GM23338 (cell line): ENCODE measurements at regions not wholly inside any gene's neighbourhood (a gene's known extent, or its start where the extent isn't known, plus 50 kb on each side); places are given as distances from the start of the nearest gene placed in this dataset.

Experiments used
- ATAC-seq: fragments of 200-7000 bp; cut with Tn5 transposase; 3 replicates; pipeline ENCODE4 v1.9.1; 2020
- DNase-seq: peaks from one replicate; pipeline ENCODE4 v3.0.0-alpha.2; 2015; ENCODE audit warnings: low spot score
- H2AFZ ChIP-seq: fragments of 200-600 bp; sonication (generic); 2 replicates; pipeline ENCODE4 v1.8.0; 2016; ENCODE audit warnings: antibody characterized with exemption, mild to moderate bottlenecking, moderate library complexity
- H3F3A ChIP-seq: fragments of 200-600 bp; sonication (generic); replicated peaks from 2 replicates; pipeline ENCODE4 v1.8.0; 2017; ENCODE audit warnings: antibody characterized with exemption, mixed run types, low read depth
- H3K27ac ChIP-seq: fragments of 200-600 bp; sonication (generic); 2 replicates; pipeline ENCODE4 v1.6.1; 2016; ENCODE audit warnings: low read depth
- H3K27me3 ChIP-seq: fragments of 200-600 bp; sonication (generic); 2 replicates; pipeline ENCODE4 v1.8.0; 2016; ENCODE audit warnings: mild to moderate bottlenecking, mixed run types, moderate library complexity; ENCODE audit not compliant: insufficient read depth
- H3K36me3 ChIP-seq: fragments of 200-600 bp; sonication (generic); 2 replicates; pipeline ENCODE4 v1.8.0; 2016; ENCODE audit warnings: mild to moderate bottlenecking; ENCODE audit not compliant: insufficient read depth
- H3K4me1 ChIP-seq: fragments of 200-600 bp; sonication (generic); 2 replicates; pipeline ENCODE4 v1.8.0; 2016; ENCODE audit warnings: mild to moderate bottlenecking, moderate library complexity; ENCODE audit not compliant: insufficient read depth
- H3K4me2 ChIP-seq: fragments of 200-600 bp; sonication (generic); 2 replicates; pipeline ENCODE4 v1.7.1; 2017; ENCODE audit warnings: mixed run types
- H3K4me3 ChIP-seq: fragments of 200-600 bp; sonication (generic); 2 replicates; pipeline ENCODE4 v1.6.1; 2016; ENCODE audit warnings: mixed run types
- H3K79me2 ChIP-seq: fragments of 200-600 bp; sonication (generic); replicated peaks from 2 replicates; pipeline ENCODE4 v1.8.0; 2017; ENCODE audit warnings: mild to moderate bottlenecking; ENCODE audit not compliant: insufficient read depth
- H3K9me2 ChIP-seq: fragments of 200-600 bp; sonication (generic); 2 replicates; pipeline ENCODE4 v1.8.0; 2017; ENCODE audit not compliant: insufficient read depth
- H4K20me1 ChIP-seq: fragments of 200-600 bp; sonication (generic); replicated peaks from 2 replicates; pipeline ENCODE4 v1.8.0; 2017; ENCODE audit warnings: mild to moderate bottlenecking; ENCODE audit not compliant: insufficient read depth
- H3K27ac Mint-ChIP-seq: 2 replicates; pipeline ENCODE4 v1.8.0; 2020; ENCODE audit warnings: inconsistent platforms, mild to moderate bottlenecking, moderate library complexity, mixed read lengths
- H3K27me3 Mint-ChIP-seq: 3 replicates; pipeline ENCODE4 v1.8.0; 2022; ENCODE audit warnings: low read depth, mild to moderate bottlenecking, moderate library complexity, mixed read lengths, inconsistent platforms; ENCODE audit not compliant: insufficient read depth, poor library complexity
- H3K36me3 Mint-ChIP-seq: 3 replicates; pipeline ENCODE4 v1.8.0; 2021; ENCODE audit warnings: low read depth, mild to moderate bottlenecking, inconsistent platforms, moderate library complexity, mixed read lengths
- H3K4me1 Mint-ChIP-seq: 3 replicates; pipeline ENCODE4 v1.8.0; 2020; ENCODE audit warnings: mild to moderate bottlenecking, inconsistent platforms, mixed read lengths
- H3K4me3 Mint-ChIP-seq: 3 replicates; pipeline ENCODE4 v1.8.0; 2021; ENCODE audit warnings: moderate library complexity, mild to moderate bottlenecking, inconsistent platforms, mixed read lengths
- H3K9me3 Mint-ChIP-seq: 3 replicates; pipeline ENCODE4 v1.8.0; 2020; ENCODE audit warnings: moderate library complexity, mild to moderate bottlenecking, inconsistent platforms, mixed read lengths
- CREB1 ChIP-seq: fragments of 250-450 bp; sonication (Bioruptor Pico); IDR thresholded peaks from 2 replicates; pipeline ENCODE4 v1.5.0; 2020; ENCODE audit warnings: low read depth, mild to moderate bottlenecking, moderate library complexity
- EZH2 ChIP-seq: fragments of 200-600 bp; sonication (generic); IDR thresholded peaks from one replicate; pipeline ENCODE4 v1.8.0; 2017; ENCODE audit warnings: antibody characterized with exemption, mild to moderate bottlenecking, low read depth; ENCODE audit not compliant: unreplicated experiment
- EZH2phosphoT487 ChIP-seq: fragments of 200-600 bp; sonication (generic); IDR thresholded peaks from one replicate; pipeline ENCODE4 v1.8.1; 2018; ENCODE audit warnings: antibody characterized with exemption; ENCODE audit not compliant: unreplicated experiment
- JUNB ChIP-seq: IDR thresholded peaks from one replicate; pipeline ENCODE4 v1.6.1; 2016; ENCODE audit warnings: antibody characterized with exemption; ENCODE audit not compliant: unreplicated experiment
- NANOG ChIP-seq: IDR thresholded peaks from 2 replicates; pipeline ENCODE4 v1.6.1; 2016; ENCODE audit warnings: antibody characterized with exemption, borderline replicate concordance
- POLR2AphosphoS5 ChIP-seq: IDR thresholded peaks from 2 replicates; pipeline ENCODE4 v1.6.1; 2016; ENCODE audit warnings: antibody characterized with exemption, low read depth
- STAT1 ChIP-seq: IDR thresholded peaks from one replicate; pipeline ENCODE4 v1.6.1; 2016; ENCODE audit warnings: antibody characterized with exemption; ENCODE audit not compliant: unreplicated experiment
- ZNF331 ChIP-seq: fragments of 250-450 bp; sonication (Bioruptor Pico); IDR thresholded peaks from 2 replicates; pipeline ENCODE4 v1.5.0; 2020; ENCODE audit warnings: low read depth, mild to moderate bottlenecking, moderate library complexity
- TF ChIP-seq, protein P1 (sequence below), 2 experiments: fragments of 200-600 bp in 1 of 2; sonication (generic) in 1 of 2; conservative IDR thresholded peaks; 2 replicates each; pipeline versions ENCODE4 v1.5.1 to v1.6.1; 2016 to 2017; ENCODE audit warnings: antibody characterized with exemption in 2 of 2, low read depth in 2 of 2, mild to moderate bottlenecking in 2 of 2, moderate library complexity in 1 of 2
- TF ChIP-seq, protein P2 (sequence below): IDR thresholded peaks from one replicate; pipeline ENCODE4 v1.6.1; 2018; ENCODE audit warnings: antibody characterized with exemption; ENCODE audit not compliant: unreplicated experiment
- TF ChIP-seq, protein P3 (sequence below): IDR thresholded peaks from 2 replicates; pipeline ENCODE4 v1.6.1; 2016; ENCODE audit warnings: antibody characterized with exemption

DNA sequence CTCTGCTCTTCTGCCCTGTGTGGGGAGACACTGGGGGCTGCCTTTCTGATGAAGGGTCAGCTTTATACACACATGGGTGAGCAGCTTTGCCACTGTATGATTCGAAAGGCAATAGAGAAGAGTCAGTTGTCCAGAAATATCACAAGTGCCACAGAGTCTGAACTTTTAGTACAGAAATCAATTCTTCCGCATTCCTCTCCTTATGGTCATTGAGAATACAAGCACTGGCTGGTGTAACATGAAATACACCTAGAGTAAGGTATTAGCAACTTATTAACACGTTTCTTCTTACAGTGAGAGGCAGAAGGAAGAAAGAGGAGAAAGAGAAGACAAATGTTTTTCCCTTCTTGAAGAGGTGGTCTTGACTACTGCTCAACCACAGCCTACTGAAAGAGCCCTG lies 579.2 kb downstream of the ZEB2 start (continued):
- TF ChIP-seq, protein P1, sequence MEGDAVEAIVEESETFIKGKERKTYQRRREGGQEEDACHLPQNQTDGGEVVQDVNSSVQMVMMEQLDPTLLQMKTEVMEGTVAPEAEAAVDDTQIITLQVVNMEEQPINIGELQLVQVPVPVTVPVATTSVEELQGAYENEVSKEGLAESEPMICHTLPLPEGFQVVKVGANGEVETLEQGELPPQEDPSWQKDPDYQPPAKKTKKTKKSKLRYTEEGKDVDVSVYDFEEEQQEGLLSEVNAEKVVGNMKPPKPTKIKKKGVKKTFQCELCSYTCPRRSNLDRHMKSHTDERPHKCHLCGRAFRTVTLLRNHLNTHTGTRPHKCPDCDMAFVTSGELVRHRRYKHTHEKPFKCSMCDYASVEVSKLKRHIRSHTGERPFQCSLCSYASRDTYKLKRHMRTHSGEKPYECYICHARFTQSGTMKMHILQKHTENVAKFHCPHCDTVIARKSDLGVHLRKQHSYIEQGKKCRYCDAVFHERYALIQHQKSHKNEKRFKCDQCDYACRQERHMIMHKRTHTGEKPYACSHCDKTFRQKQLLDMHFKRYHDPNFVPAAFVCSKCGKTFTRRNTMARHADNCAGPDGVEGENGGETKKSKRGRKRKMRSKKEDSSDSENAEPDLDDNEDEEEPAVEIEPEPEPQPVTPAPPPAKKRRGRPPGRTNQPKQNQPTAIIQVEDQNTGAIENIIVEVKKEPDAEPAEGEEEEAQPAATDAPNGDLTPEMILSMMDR (conservative IDR thresholded peaks at IDR 0.05; ENCODE audit: low read depth in 2 of 2) = no peak
- TF ChIP-seq JUNB = no peak
- TF ChIP-seq EZH2phosphoT487 = no peak
- TF ChIP-seq STAT1 = no peak
- no peak for TF ChIP-seq ZNF331 (CRISPR knock-in tag)
- TF ChIP-seq, protein P2, sequence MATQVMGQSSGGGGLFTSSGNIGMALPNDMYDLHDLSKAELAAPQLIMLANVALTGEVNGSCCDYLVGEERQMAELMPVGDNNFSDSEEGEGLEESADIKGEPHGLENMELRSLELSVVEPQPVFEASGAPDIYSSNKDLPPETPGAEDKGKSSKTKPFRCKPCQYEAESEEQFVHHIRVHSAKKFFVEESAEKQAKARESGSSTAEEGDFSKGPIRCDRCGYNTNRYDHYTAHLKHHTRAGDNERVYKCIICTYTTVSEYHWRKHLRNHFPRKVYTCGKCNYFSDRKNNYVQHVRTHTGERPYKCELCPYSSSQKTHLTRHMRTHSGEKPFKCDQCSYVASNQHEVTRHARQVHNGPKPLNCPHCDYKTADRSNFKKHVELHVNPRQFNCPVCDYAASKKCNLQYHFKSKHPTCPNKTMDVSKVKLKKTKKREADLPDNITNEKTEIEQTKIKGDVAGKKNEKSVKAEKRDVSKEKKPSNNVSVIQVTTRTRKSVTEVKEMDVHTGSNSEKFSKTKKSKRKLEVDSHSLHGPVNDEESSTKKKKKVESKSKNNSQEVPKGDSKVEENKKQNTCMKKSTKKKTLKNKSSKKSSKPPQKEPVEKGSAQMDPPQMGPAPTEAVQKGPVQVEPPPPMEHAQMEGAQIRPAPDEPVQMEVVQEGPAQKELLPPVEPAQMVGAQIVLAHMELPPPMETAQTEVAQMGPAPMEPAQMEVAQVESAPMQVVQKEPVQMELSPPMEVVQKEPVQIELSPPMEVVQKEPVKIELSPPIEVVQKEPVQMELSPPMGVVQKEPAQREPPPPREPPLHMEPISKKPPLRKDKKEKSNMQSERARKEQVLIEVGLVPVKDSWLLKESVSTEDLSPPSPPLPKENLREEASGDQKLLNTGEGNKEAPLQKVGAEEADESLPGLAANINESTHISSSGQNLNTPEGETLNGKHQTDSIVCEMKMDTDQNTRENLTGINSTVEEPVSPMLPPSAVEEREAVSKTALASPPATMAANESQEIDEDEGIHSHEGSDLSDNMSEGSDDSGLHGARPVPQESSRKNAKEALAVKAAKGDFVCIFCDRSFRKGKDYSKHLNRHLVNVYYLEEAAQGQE = no peak
- TF ChIP-seq CREB1 (CRISPR knock-in tag) = no peak
- no peak for TF ChIP-seq POLR2AphosphoS5
- TF ChIP-seq, protein P3, sequence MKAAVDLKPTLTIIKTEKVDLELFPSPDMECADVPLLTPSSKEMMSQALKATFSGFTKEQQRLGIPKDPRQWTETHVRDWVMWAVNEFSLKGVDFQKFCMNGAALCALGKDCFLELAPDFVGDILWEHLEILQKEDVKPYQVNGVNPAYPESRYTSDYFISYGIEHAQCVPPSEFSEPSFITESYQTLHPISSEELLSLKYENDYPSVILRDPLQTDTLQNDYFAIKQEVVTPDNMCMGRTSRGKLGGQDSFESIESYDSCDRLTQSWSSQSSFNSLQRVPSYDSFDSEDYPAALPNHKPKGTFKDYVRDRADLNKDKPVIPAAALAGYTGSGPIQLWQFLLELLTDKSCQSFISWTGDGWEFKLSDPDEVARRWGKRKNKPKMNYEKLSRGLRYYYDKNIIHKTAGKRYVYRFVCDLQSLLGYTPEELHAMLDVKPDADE = no peak

DNA sequence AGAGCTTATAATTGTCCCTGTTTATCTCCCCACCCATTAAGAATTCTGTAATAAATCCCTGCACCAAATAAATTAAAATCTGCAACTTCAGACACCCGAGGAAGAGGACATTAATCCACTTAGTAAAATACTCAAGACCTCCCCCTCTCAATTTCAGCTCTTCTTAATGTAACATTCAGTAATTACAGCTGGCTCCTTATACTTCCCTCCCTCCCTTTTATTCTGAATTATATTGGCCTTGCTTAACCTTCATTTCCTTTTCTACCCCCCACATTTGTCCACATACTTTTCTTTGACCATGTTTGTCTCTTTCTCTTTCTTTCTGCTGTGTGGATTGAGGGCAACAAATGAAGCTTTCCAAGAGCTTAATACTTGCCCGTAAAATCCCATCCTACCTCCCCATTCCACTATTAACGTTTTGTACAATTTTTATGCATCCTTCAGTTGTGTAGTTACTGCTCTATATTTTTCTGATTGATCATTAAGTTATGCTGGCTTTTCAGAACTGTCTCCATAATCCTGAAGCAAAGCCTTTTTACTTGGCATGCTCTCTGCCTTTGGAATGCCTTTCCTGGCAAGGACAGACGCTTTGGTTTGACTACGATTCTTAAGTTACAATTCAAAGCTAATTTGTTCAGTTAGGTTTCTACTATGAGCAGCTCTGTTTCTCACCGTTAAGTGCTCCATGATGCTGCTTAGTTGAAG lies 580.1 kb downstream of the ZEB2 start:
- no peaks in the 10 kb centered on the region for H4K20me1 ChIP-seq
- no peaks in the 10 kb centered on the region for H3K9me2 ChIP-seq
- peaks cover 41% of the 10 kb centered on the region for H3K4me1 Mint-ChIP-seq
- H3K27me3 ChIP-seq = peaks cover 54% of the 10 kb centered on the region
- no peak overlapping the region for H3K27ac Mint-ChIP-seq
- DNase-seq = peak; percentile 10
- H3K79me2 ChIP-seq = no peaks in the 10 kb centered on the region
- no peak overlapping the region for H3K4me3 ChIP-seq
- no peaks in the 10 kb centered on the region for H3K36me3 ChIP-seq
- H3K4me1 ChIP-seq = peaks cover 33% of the 10 kb centered on the region
- H2AFZ ChIP-seq = no peak overlapping the region
- TF ChIP-seq STAT1 (no peak), NANOG (no peak), EZH2 (no peak), EZH2phosphoT487 (no peak), POLR2AphosphoS5 (no peak)
- TF ChIP-seq, protein P1 (conservative IDR thresholded peaks at IDR 0.05; ENCODE audit: low read depth in 2 of 2) = no peak
- TF ChIP-seq, protein P3 = no peak
- TF ChIP-seq, protein P2 = no peak
- no peaks in the 10 kb centered on the region for H3K9me3 Mint-ChIP-seq
- no peak overlapping the region for H3K4me3 Mint-ChIP-seq
- H3K27ac ChIP-seq = no peak overlapping the region
- H3F3A ChIP-seq = no peaks in the 10 kb centered on the region
- H3K27me3 Mint-ChIP-seq = peaks cover 27% of the 10 kb centered on the region
- H3K36me3 Mint-ChIP-seq = no peaks in the 10 kb centered on the region
- no peak for ATAC-seq
- no peak overlapping the region for H3K4me2 ChIP-seq
